Duodenal mucosa (tissue), 2 donors: ENCODE measurements at regions not wholly inside any gene's neighbourhood (a gene's known extent, or its start where the extent isn't known, plus 50 kb on each side); places are given as distances from the start of the nearest gene placed in this dataset.
A peak's percentile ranks its signal among the peaks of the same experiment; 100 is the strongest.

Experiments
- H3K27ac ChIP-seq: one replicate; pipeline ENCODE4 v1.7.0; 2013; ENCODE audit warnings: low read depth, low read length
- H3K27me3 ChIP-seq, 2 donors: one replicate each; pipeline ENCODE4 v1.7.0; 2013; ENCODE audit warnings: low read length in 2 of 2, control low read depth in 1 of 2; ENCODE audit not compliant: insufficient read depth in 2 of 2, control insufficient read depth in 1 of 2
- H3K36me3 ChIP-seq, 2 donors: one replicate each; pipeline ENCODE4 v1.7.0; 2013; ENCODE audit warnings: low read length in 2 of 2, control low read depth in 1 of 2; ENCODE audit not compliant: insufficient read depth in 2 of 2, control insufficient read depth in 1 of 2
- H3K4me1 ChIP-seq, 2 donors: one replicate each; pipeline ENCODE4 v1.7.0; 2013; ENCODE audit warnings: low read length in 2 of 2, control low read depth in 1 of 2; ENCODE audit not compliant: insufficient read depth in 2 of 2, control insufficient read depth in 1 of 2
- H3K4me3 ChIP-seq, 2 donors: one replicate each; pipeline ENCODE4 v1.7.0; 2013; ENCODE audit warnings: low read length in 2 of 2, low read depth in 1 of 2
- H3K9ac ChIP-seq, 2 donors: one replicate each; pipeline ENCODE4 v1.7.0; 2013; ENCODE audit warnings: low read length in 2 of 2, low read depth in 1 of 2
- H3K9me3 ChIP-seq, 2 donors: one replicate each; pipeline ENCODE4 v1.7.0; 2013; ENCODE audit warnings: low read length in 2 of 2, control low read depth in 1 of 2; ENCODE audit not compliant: control insufficient read depth in 1 of 2

DNA sequence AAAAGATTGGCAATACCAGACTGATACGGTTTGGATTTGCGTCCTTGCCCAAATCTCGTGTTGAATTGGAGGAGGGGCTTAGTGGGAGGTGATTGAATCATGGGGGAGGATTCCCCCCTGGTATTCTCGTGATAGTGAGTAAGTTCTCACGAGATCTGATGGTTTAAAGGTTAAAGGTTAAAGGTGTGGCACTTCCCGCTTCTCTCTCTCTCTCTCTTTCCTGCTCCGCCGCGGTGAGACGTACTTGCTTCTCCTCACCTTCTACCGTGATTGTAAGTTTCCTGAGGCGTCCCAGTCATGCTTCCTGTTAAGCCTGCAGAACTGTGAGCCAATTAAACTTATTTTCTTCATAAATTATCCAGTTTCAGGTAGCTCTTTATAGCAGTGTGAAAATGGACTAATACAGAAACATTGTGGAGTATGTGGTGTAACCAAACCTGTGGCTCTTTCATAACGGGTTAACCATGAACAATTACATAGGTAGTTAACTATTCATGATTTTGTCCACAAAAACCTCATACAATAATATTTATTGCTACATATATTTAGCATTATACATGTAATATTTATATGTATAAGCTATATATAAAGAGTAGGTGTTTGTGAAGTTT lies 107.5 kb downstream of the ANXA1 start:
- Histone ChIP-seq H3K9ac (no peak overlapping the region), H3K9me3 (no peaks in the 10 kb centered on the region), H3K27me3 (no peaks in the 10 kb centered on the region), H3K4me3 (no peak overlapping the region), H3K4me1 (no peaks in the 10 kb centered on the region), H3K36me3 (no peaks in the 10 kb centered on the region), H3K27ac (no peak overlapping the region)

DNA sequence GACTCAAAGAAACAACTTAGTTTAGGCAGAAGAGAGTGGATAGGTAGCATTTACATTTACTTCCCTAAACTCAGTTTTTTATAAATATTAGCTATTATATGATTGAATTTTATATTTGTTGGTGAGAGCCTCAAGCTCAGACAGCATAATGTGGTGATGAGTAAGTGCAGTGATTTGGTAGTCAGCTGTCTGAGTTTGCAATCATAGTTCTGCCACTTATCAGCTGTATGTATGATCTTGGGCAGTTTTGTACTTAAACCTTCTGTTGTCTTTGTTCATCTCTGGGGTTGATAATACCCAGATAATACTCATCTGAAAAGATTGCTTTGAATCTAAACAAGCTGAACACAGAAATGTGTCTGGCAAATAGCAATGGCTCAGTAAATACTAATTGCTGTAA lies 108.8 kb downstream of the ANXA1 start:
- Histone ChIP-seq H3K9me3 (no peaks in the 10 kb centered on the region), H3K27ac (no peak overlapping the region), H3K36me3 (no peaks in the 10 kb centered on the region), H3K27me3 (no peaks in the 10 kb centered on the region), H3K9ac (no peak overlapping the region), H3K4me1 (no peaks in the 10 kb centered on the region), H3K4me3 (no peak overlapping the region)

DNA sequence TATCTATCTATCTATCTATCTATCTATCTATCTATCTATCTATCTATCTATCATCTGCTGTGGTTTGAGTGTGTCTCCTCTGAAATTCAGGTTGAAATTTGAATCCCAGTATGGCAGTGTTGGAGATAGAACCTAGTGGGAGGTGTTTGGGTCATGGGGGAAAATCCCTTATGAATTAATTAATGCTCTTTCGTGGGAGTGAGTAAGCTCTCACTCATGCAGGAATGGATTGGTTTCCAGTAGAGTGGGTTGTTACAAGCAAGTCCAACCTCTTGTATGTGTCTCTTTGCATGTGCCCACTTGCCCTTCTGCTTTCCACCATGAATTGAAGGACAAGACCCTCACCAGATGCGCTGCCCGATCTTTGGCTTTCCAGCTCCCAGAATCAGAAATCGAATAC lies 113.0 kb downstream of the ANXA1 start:
- no peak overlapping the region for H3K9ac ChIP-seq
- H3K27ac ChIP-seq: no peak overlapping the region

DNA sequence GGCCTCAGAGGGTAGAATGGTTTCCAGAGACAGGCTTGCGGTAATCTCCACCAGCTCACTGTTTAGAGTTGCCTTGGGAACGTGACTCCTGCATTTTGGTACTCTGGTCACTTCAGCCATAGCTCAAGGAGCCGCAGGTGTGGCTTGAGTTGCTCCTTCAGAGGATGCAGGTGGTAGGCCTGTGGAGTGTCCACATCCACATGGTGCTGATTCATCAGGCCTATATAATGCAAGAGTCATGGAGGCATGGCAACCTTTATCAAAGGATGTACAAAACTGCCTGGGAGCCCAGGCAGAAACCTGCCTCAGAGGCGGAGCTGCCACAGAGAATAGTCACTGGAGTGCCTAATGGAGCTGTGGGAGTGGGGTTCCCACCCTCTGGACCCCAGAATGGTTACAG lies 114.2 kb downstream of the ANXA1 start:
- H3K4me3 ChIP-seq: no peak overlapping the region

More for the DNA sequence above, 113.0 kb downstream of the ANXA1 start:
- Histone ChIP-seq H3K4me3 (no peak overlapping the region), H3K4me1 (no peaks in the 10 kb centered on the region), H3K27me3 (no peaks in the 10 kb centered on the region), H3K36me3 (no peaks in the 10 kb centered on the region), H3K9me3 (no peaks in the 10 kb centered on the region)

DNA sequence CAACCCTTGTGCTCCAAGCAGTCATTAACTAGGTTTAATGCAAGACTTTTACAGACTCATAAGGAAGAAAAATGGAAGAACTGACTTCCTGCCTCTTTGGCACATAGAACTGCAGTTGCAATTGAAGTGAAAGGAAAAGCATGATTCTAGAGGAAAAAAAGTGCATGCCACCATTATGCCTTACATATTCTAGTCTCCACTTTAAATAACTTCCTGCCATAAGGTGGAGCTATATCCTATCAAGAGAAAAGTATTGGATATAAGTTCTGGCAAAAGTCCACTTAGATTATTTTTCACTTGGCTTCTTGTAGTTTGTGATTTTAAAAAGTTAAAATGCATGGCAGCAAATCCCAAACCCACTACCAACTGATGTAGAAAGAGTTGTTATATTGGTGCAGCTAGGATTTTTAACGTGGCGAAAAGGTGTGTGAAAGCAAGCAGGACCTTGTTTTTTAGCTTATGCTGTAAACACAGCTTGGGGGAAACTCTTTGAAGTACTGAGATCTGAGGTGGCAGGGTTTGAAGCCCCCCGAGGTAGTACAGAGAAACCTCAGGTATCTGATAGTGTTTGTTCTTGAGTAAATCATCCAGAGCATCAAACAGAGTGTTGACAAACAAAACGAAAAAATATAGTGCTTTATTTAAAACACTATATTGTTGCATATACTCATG lies 117.9 kb downstream of the ANXA1 start:
- Histone ChIP-seq H3K9ac (no peak overlapping the region), H3K9me3 (no peaks in the 10 kb centered on the region), H3K27me3 (no peaks in the 10 kb centered on the region), H3K36me3 (no peaks in the 10 kb centered on the region), H3K27ac (no peak overlapping the region), H3K4me1 (no peaks in the 10 kb centered on the region), H3K4me3 (peak overlapping the region in 1 of 2 donors; percentile 27)

More for the DNA sequence above, 114.2 kb downstream of the ANXA1 start:
- Histone ChIP-seq H3K36me3 (no peaks in the 10 kb centered on the region), H3K27me3 (no peaks in the 10 kb centered on the region), H3K27ac (no peak overlapping the region), H3K9me3 (no peaks in the 10 kb centered on the region), H3K4me1 (no peaks in the 10 kb centered on the region), H3K9ac (no peak overlapping the region)

DNA sequence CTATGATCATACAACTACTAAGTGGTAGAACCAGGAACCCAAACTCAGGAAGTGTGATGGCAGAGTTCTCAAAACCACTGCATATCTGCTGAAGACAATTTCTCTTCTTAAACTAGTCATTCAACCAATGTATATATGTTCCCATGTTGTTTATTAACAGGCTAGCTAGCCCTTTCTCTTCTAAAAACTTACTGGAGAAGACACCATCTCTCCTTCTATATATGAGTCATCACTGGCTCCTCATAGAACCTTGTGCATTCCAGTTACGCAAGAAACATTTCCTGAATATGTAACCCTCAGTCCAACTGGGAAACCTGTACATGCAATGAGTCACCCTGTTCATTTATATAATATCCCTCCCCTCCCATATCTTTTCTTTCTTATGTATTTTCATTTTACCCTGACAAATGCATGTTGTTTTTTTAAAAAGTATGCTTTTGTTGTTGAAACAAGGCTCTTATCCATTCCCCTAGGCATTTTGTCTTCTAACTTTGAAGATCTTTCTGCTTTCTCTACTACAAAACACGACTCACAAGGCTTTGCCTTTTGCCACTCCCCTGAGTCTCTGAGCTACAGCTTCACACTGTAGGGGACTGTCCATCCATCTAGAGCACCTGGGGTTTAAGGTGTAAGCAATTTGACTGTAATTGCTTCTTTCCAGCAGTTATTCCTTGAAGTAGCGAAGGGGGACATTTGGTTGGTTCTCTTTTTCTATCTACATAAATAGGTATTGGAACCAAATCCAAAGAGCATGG lies 119.5 kb downstream of the ANXA1 start:
- H3K27me3 ChIP-seq: no peaks in the 10 kb centered on the region
- H3K4me3 ChIP-seq: no peak overlapping the region
- H3K4me1 ChIP-seq: no peaks in the 10 kb centered on the region

DNA sequence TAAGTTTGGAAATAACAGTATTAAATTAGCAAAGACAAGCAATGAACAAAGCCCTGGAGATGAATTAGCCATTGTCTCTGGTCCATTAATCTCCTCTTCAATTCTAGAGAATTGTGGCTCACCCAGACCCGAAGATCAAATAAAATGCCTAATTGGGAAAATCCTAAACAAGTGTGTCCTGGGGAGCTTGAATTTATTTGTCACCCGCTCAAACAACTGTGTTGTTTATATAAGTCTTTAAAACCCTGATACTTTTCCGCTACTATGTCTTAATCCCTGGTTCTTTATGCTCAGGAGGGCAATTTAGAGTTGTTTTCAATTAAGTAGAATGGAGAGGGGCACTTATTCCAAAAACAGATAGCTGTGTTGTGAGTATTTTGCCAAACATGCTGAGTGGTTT lies 128.4 kb downstream of the ANXA1 start:
- Histone ChIP-seq H3K4me1 (no peaks in the 10 kb centered on the region), H3K27ac (no peak overlapping the region), H3K4me3 (no peak overlapping the region), H3K9ac (no peak overlapping the region), H3K36me3 (no peaks in the 10 kb centered on the region), H3K9me3 (no peaks in the 10 kb centered on the region), H3K27me3 (no peaks in the 10 kb centered on the region)

More for the DNA sequence above, 119.5 kb downstream of the ANXA1 start:
- Histone ChIP-seq H3K9me3 (no peaks in the 10 kb centered on the region), H3K27ac (no peak overlapping the region), H3K9ac (no peak overlapping the region), H3K36me3 (no peaks in the 10 kb centered on the region)

DNA sequence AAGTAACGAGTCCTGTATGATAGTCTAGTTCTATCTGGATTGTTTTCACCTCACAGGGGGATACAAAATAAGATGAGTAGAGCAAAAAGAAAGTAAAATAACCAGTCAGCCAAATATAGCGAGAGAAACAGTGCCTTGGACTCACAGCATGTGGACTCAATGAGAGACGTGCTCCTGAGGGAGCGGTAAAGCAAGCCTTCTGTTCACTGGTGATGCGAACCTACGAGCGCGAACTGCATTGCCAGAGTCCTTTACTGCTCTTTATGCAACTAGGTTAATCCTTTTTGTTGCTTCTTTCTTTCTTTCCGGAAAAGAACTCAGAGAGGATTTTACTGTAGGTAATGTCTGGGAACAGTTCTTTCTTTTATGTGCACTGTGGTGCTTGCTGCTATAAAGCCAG lies 132.7 kb downstream of the ANXA1 start:
- no peaks in the 10 kb centered on the region for H3K36me3 ChIP-seq
- no peak overlapping the region for H3K9ac ChIP-seq
- H3K27ac ChIP-seq: no peak overlapping the region

DNA sequence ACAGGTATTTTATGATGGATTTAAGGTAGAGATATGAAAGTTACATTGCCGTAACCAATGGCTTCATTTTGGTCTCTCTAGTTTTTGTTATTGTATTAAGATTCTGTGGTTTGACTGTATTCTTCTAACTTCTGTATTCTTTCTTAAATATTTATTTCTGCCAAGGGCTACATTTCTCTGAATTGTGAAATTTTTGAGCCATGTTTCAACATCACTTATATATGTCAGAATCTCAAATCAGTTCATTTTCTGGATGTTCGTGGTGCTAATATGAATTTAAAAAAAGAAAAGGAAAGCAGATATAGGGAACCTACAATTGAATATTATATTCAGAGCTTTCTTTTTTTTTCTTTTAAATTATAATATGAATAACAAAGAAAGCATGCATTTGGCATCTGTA lies 142.7 kb downstream of the ANXA1 start:
- Histone ChIP-seq H3K27me3 (no peaks in the 10 kb centered on the region), H3K4me1 (no peaks in the 10 kb centered on the region), H3K4me3 (no peak overlapping the region), H3K27ac (no peak overlapping the region), H3K9me3 (no peaks in the 10 kb centered on the region), H3K9ac (no peak overlapping the region), H3K36me3 (no peaks in the 10 kb centered on the region)

More for the DNA sequence above, 132.7 kb downstream of the ANXA1 start:
- no peaks in the 10 kb centered on the region for H3K4me1 ChIP-seq
- no peak overlapping the region for H3K4me3 ChIP-seq
- H3K27me3 ChIP-seq: no peaks in the 10 kb centered on the region
- no peaks in the 10 kb centered on the region for H3K9me3 ChIP-seq

DNA sequence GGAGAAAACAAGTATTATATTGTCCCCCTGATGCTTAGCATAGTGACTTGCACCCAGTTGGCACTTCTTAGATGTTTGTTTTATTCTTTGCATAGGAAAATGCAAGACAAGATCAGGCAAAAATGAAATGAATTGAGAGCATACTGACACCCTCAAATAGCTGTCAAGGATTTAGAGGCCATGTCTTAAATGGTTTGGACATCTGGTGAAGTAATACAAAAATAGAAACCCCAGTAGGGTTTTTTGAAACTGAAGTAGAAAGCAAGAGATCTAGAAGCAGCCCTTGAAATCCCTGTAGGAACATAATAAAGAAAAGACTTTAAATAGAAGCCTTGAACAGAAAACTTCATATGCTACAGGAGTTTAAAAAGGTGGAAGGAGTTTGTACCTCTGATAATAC lies 174.3 kb downstream of the ANXA1 start:
- Histone ChIP-seq H3K27me3 (no peaks in the 10 kb centered on the region), H3K9me3 (no peaks in the 10 kb centered on the region), H3K36me3 (no peaks in the 10 kb centered on the region), H3K4me3 (no peak overlapping the region), H3K4me1 (no peaks in the 10 kb centered on the region), H3K9ac (no peak overlapping the region), H3K27ac (no peak overlapping the region)
